ENCODE measurements at regions not wholly inside any gene's neighbourhood (a gene's known extent, or its start where the extent isn't known, plus 50 kb on each side); places are given as distances from the start of the nearest gene placed in this dataset.
"Not testable (repeated sequence)": the region's sequence is repeated elsewhere in the genome, so short reads cannot be mapped to it uniquely, and the experiment has no call there.

DNA sequence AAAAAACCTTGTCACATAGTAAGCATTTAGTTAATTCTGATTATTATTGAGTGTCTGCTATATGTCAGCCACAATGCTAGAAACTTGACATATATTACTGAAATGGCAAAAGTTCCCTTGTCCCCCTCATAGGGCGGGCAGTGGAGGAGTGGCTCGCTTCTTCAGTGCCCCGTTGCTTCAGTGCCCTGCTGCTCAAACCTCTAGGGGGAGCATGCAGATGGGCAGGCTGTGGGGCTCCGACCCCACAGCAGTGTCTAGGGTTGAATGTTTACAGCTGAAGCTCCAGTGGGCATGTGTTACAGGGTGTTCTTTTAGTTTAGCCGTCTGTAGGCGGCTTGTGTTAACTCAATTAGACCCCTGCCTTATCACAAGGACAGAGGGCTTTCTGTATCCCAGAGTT lies 86.5 kb upstream of the GPC3 start:
- TF ChIP-seq, protein P1, sequence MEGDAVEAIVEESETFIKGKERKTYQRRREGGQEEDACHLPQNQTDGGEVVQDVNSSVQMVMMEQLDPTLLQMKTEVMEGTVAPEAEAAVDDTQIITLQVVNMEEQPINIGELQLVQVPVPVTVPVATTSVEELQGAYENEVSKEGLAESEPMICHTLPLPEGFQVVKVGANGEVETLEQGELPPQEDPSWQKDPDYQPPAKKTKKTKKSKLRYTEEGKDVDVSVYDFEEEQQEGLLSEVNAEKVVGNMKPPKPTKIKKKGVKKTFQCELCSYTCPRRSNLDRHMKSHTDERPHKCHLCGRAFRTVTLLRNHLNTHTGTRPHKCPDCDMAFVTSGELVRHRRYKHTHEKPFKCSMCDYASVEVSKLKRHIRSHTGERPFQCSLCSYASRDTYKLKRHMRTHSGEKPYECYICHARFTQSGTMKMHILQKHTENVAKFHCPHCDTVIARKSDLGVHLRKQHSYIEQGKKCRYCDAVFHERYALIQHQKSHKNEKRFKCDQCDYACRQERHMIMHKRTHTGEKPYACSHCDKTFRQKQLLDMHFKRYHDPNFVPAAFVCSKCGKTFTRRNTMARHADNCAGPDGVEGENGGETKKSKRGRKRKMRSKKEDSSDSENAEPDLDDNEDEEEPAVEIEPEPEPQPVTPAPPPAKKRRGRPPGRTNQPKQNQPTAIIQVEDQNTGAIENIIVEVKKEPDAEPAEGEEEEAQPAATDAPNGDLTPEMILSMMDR (conservative IDR thresholded peaks at IDR 0.05; ENCODE audit: low read length) = not testable (repeated sequence)
- TF ChIP-seq EZH2phosphoT487 (IDR thresholded peaks at IDR 0.05; ENCODE audit: borderline replicate concordance, low read depth, low read length) = not testable (repeated sequence)
